SKM-1 (cell line): ENCODE measurements at regions not wholly inside any gene's neighbourhood (a gene's known extent, or its start where the extent isn't known, plus 50 kb on each side); places are given as distances from the start of the nearest gene placed in this dataset.

Experiments used
- DNase-seq: peaks from one replicate; lab custom pipeline; 2025; ENCODE audit not compliant: unreplicated experiment; lab: John Stamatoyannopoulos, UW

DNA sequence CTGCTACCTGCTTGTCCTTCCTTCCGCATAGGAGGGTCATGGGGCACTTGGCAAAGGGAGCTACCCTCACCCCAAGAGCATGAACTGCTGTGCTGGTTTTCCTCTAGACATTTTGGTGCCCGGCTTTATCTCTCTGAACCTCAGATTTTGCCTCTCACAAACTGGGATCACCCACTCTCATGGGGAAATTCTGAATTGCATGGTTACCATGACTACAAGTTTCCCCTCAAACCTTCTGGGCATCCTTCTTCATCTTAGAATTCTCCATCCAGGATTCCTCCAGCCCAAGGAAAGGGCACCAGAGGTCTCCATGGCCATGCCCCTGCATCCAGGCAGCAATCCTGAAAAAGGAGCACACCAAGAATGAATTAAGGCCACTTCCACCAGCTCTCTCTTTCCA lies 180.1 kb upstream of the NECTIN1 start:
- no peak for DNase-seq

DNA sequence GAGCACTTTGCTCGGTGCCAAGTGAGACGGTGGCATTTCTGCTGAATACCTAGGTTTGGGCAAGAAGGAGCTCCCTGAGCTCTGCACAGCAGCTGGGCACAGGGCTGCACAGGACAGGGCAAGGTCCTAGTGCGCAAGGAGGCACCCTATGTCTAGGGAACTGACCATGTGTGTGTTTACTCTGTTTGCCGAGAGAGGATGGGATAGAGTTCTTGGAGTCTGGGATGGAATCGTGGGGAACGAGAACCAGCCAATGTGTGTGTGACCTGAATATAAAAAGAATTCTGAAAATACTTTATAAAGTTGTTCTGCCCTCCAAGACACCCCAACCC lies 179.5 kb upstream of the NECTIN1 start:
- DNase-seq, result no peak

DNA sequence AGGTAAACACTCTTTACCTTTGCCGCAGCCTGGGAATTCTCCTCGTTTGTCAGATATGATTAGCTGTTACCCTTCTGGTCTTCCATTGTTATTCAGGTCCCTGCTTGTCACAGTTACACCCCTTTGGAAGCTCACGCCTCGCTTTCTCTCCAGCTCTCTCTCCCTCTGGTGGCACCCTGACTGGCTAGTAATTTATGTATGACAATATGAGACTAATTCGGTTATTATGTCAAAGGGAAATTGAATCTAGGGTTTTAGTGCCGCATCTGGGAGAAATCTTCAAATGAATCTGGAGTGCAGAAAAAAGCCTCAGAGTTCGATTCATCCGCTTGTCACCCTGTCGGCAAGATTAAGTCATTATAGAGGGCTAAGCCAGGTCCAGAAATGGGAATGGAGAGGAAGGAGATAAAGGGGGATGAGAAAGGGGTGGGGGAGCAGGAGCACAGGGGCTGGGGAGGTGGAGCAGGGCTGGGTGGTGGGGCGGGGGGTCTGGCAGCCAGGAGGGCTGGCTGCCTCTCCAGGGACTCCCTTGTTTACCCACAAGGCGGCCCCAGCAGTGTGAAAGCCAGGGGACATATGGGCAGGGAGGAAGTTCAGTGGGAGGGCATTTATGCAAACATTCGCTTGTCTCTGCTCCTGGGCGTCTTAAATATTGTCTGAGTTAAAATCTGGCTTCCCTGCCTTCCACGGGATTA lies 179.0 kb upstream of the NECTIN1 start:
- no peak for DNase-seq

DNA sequence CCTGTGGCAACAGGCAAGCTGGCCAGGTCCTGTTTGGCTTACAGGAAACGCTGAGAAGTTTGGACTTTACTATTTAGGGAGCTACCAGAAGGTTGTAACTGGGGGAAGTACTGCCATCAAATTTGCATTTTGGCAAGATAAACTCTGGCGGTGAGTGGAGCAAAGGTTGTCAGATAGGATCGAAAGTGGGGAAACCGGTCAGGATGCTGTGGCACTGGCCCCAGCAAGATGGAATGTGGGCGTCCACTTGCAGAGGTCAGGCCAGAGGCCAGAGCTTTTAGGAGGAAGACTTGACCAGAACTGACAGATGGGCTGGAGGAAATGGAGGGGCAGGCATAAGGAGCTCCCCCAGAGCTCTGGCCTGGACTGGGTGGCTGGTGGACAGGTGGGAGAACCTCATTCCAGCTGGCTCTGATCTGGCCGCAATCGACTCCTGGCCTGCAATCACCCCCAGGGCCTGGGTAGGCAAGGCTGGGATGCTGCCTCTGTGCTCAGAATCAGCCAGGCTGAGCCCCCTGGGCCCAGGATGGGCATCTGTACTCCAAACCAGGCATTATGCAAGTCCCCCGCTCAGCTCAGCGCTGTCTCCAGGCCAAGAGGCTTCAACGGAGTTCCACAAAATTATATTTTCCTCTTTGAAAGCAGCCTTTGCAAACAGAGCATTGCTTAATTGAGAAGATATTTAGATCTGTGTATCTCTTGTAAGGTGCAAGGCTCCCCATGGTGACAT lies 178.3 kb upstream of the NECTIN1 start:
- DNase-seq, result no peak

DNA sequence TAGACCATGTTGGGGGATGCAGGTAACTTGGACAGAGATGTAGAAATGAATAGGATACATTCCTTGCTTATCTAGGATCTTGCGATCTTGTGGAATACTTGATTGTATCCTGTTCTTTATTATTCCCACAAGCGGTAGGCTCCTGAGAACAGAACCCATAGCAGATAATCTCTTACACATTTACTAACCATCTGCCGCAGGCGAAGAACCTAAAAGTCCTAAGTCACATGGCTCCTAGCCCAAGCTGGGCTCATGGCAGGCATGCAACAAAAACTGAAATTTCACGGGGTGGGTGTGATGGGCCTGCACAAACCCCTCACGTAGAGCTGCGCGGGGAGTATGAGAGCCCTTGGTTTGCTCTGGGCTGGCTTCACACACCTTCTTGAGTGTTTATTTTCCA lies 177.4 kb upstream of the NECTIN1 start:
- no peak for DNase-seq

DNA sequence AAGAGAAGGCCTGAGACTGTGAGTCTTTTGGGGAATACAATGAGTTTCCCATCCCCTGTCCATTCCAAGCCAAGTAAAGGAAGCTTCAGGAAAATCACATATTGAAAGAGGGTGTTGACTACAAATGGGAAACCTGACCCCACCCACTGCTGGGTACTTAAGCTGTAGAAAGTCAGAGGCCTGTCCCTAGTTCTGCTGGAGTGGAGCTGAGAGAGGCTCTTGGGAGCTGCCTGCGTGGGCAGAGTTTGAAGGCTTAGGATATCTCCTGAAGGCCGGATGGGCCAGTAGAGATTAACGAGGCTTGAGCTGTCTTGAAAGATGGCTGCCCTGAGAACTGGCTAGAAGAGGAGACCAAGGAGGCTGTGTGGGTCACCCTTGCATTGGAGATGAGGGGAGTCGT lies 176.2 kb upstream of the NECTIN1 start:
- DNase-seq, result no peak

DNA sequence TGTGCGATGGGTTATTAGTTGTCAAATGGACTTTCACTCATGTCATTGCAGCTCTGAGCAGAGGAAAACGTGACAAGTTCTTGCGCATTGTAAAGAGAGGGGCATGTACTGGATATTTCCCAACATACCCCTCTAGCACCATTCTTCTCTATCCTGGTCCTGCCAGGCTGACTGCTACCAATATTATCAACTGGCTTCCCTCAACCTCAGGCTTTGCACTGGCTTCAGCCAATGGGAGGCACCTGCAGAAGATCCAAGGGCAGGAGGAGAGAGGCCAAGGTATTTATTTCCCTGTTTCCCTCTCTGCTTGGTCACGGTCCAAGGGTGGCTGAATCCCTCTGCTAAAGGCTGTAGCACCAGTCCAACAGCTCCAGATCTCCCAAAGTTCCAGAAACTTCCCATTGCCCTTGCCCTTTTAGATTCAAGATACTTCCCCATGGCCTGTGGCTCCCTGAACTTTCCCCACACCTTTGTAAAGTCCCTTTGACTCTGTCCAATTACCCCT lies 175.6 kb upstream of the NECTIN1 start:
- DNase-seq, result no peak

DNA sequence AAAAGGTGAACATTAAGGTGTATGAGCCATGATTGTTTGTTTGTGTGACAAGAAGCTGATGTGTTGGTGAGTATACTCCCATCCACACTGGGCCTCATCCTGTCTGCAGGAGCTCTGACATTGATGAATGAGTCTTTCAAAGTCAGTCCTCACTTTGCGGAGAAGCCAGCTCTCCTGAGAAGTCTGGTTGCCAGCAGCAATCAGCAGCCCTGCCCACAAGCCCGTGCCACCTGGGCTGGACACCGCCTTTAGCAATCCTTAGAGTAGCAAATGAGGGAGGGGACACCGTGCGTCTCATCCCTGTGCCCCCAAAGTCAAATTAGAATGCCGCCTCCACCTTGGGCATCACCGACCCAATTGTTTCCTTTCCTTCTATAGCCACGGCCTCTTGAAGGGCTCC lies 174.8 kb upstream of the NECTIN1 start:
- no peak for DNase-seq

DNA sequence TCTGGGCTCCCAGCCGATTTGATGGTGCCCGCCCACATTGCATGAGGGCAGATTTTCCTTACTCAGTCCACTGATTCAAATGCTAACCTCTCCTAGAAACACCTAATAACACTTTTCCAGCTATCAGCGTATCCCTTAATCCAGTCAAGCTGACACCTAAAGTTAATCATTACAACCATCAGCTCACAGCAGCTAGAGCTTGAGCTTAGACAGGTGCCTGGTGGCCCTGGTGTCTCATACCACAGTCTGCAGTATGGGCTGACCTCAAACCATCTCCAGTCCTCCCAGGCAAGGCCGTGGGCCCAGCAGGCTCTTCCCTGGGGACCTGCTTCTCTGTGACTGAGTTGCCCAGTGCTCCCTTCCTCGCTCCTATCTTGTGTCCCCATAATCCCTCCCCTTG lies 174.4 kb upstream of the NECTIN1 start:
- no peak for DNase-seq

DNA sequence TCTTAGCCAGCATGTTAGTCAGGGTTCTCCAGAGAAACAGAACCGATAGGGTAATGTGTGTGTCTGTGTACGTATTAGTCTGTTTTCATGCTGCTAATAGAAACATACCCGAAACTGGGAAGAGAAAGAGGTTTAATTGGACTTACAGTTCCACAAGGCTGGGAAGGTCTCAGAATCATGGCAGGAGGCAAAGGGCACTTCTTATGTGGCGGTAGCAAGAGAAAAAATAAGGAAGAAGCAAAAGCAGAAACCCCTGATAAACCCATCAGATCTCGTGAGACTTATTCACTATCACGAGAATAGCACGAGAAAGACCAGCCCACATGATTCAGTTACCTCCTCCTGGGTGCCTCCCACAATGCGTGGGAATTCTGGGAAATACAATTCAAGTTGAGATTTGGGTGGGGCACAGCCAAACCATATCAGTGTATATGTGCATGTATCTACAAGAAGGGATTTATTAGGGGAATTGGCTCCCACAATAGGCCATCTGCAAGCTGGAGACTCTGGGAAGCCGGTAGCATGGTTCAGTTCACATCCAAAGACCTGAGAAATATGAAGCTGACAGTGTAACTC lies 173.7 kb upstream of the NECTIN1 start:
- no peak for DNase-seq

DNA sequence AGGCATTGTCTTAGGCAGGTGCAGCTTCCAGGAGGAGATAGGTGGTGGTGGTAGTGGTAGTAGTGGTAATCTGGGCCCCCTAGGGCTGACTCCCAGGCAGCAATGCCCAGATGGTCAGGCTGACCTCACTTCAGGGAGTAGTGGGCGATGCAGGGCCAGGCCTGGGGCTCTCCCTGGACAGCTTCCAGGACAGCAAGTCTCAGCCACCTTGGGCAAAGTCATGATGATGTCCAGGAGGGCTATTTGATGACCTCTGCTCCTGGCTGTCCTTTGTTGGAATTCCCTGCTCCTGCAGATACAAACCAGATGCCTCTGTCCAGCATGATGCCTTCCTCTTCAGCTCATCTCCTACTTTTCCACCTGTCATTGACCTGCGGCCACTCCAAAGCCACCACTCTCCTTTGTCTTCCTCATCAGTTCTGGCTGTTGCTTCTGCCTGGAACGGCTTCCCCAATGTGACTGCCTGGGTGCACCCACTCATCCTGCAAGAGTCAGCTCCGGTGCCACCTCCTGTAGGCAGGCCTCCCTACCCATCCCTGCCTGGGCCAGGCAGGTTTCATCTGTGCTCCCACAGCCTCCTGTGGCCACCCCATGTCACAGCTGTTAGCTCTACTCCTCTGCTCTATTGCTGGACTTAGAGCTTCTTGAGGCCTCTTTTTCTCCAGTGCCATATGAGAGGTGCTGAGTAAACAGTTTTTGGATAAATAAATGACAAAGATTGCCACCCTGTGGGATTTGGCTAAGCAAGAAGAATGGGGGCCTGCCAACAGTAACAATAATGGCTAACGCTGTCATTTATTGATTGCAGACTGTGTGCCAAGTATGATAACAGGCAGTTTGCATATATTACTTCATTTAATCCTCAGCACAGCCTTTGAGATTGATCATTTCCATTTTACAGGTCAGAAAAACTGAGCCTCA lies 172.9 kb upstream of the NECTIN1 start:
- DNase-seq, result no peak

DNA sequence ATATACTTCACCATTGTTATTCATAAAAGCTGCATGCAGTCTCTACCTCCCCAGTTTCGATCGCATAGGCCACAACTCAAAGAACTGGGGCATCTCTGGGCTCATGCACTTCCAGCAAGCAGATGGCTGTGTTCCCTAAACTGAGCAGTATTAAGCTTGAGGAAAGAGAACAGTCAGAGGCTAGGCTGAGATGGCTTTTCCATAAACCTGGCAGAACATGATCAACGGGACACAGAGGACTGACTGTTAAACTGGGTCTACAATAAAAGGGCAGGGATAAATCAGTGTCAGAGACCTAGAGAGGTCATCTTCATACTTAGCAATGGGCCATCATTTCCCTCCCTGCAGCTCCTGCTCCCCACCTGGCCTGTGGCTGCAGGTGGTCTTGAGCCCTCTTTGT lies 171.0 kb upstream of the NECTIN1 start:
- DNase-seq, result no peak

DNA sequence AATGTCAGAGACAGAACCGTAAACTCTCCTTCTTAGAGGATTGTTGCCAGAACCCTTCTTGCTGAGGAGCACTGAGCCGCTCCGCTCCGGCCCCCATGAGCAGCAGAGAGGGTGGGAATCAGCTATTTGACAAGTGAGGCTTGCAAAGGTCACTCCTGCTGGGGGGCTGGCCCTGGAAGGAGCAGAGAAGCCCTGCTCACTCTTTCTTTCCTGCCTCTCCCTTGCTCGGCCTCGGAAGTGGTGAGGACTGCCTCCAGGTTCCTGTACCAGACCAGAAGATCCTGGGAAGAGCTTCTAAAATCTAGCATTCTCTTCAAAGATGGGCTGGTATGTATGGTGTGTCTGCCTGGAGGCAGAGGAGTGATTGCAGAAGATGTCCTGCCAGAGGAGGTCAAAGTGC lies 168.6 kb upstream of the NECTIN1 start:
- no peak for DNase-seq

DNA sequence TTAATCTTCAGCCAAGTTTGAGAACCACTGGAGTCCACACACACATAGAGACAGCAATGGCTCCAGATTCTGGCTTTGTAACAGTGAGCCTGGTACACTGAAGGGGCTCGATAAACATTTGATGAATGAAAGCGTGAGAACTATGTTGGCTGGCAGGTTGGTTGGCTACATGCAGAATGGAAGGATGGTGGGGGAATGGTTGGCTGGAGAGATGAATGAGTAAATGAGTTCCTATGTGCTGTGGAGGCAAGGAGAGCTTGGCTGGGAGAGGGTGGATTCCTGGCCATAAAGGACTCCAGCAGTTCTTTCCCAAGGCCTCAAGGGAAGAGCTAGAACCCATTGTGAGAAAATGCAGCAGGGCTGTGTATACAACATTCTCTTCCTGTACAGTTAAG lies 168.0 kb upstream of the NECTIN1 start:
- DNase-seq, result no peak

DNA sequence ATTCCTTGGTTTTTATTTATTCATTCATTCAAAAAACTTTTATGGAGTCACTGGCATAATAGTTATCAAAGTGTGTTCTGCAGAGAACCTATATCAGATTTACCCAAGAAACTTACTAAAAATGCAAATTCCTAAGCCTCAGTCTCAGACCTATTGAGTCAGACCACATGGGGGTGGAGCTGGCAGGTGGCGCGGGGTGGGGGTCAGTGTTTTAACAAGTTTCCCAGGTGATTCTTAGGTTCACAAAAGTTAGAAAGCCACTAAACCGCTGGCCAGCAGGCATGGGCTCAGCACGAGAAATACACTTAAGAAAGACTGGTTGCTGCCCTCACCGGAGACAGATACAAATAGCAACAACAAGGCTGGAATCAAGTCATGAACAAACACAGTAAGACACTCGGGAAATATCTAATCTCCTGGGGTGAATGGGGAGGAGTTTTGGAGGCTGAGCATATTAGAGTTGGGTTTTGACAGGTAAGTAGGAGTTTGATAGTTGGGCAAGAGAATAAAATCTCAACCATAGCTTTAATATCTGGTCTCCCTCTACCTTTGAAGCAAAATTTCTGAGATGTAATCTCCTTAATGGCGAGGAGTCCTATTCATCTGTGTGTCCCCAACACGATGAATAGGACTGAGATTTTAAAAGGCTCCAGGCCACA lies 167.5 kb upstream of the NECTIN1 start:
- DNase-seq, result no peak

DNA sequence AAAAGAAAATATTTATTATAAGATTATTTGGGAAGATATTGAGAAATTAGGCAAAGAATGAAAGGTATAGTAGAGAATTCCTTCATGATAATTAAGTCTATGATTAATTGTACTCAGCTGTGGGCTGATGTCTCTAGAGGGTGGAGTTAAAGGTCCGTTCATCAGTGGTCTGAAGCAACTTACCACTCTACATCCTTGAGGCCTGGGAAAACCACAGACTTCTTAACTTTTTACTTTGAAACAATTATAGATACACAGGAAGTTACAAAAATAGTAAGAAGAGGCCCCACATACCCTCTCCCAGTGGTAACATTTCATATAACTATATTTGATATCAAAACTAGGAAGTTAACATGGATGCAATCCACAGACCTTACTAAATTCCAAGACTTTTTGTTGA lies 167.0 kb upstream of the NECTIN1 start:
- peak; percentile 49 for DNase-seq

DNA sequence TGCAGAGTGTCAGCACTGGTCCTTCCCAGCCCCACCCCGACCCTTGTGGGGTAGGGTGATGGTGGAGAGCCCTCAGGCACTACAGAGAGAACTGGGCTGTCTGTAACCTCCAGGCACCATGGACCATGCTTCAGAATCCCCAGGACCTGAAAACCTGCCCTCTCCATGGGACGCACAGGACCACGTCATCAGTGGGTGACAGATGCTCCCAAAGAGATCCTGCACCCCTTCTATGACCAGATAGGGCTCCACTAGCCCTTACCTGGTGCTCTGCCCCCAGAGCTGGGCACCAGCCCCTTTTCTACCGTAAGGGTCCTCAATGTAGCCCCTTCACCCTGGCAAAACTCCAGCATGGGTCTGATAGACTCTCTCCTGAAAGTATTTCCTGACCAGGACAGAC lies 165.9 kb upstream of the NECTIN1 start:
- DNase-seq, result no peak

DNA sequence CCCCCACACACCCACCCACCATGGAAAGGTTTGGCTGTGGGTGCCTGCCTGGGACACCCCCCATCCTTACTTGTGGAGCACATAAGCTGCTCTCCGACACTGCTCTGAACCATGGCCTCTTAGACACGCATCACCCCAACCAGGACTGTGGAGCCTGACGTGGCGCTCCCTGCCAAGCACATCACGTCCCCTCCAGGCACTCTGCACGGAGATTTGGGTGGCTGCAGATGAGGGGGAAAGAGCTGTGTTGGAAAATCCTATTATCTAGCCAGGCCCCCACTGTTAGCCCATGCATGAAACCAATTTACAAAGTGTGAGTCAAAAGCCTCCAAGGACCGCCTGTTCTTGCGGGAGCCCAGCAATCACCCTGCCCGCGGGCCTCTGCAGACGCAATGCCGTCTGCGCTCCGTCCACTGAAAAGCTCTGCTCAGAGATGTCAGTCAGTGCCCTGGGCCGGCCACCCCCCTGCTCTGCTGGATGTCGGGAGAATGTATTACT lies 163.4 kb upstream of the NECTIN1 start:
- DNase-seq, result no peak

DNA sequence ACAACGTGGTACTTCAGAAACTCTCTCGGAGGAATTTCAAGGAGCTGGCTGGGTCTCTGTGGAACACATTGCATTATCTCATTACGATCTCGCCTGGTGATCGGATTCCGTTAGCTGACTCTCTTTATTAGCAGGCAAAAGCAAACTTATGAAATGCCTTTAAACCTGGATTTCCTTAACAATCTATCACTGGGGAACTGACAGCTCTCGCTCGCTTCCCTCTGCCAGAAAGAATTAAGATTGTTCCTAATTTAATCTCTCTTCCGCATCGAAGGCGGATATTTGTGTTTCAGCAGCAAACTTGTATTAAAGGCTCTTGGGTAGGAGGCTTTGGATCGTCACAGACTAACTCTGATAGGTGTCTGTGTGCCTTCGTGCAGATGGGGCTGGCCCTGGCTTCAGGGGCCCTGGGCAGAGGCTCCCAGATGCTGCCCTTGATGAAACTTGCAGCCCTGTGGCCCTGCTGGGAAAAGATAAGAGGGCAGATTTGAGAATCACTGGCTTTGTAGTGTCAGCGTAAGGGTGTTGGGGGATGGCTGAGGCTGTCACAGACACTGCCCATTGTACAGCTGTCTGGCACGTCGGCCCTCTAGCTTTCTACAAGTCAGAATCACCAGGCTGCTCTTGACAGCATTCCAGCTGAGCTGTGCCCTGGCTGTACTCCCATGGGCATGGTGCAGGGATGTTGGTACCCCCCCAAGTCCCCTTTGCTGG lies 162.2 kb upstream of the NECTIN1 start:
- no peak for DNase-seq

DNA sequence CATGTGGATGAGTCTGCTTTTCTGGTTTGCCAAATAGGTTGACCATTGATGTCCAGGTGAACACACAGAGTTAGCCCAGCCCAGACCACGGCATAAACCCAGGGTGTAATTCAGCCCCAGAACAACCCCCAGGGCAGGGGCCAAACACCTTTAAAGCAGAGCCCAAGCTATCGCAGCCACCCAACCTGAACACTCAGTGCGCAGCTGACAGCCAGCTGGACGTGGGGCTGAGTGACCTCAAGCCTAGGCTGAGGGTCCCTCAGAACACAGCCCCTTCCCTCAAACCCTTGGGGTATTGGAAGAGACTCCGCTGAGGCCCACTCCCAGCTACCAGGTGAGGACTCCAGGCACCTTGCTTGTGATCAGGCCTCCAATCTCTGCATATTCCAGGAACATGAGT lies 161.5 kb upstream of the NECTIN1 start:
- no peak for DNase-seq
